B cell (primary cell): ENCODE measurements at regions not wholly inside any gene's neighbourhood (a gene's known extent, or its start where the extent isn't known, plus 50 kb on each side); places are given as distances from the start of the nearest gene placed in this dataset.

Experiments
- CTCF ChIP-seq: fragments of 200-600 bp; IDR thresholded peaks from one replicate; pipeline ENCODE4 v1.8.0; 2022; ENCODE audit warnings: antibody characterized with exemption, mild to moderate bottlenecking
- EZH2 ChIP-seq: IDR thresholded peaks from 2 replicates; pipeline ENCODE4 v1.6.1; 2012; ENCODE audit warnings: borderline replicate concordance, low read depth, mild to moderate bottlenecking, moderate library complexity, low read length; ENCODE audit not compliant: insufficient read depth, poor library complexity, severe bottlenecking

GRCh38 chr3:117744935-117745334 lies 1035.4 kb downstream of the TUSC7 start:
- no peak for TF ChIP-seq CTCF
- TF ChIP-seq EZH2, result no peak
